ENCODE measurements at regions not wholly inside any gene's neighbourhood (a gene's known extent, or its start where the extent isn't known, plus 50 kb on each side); places are given as distances from the start of the nearest gene placed in this dataset.

- Histone ChIP-seq H2AK5ac (ENCODE audit: insufficient read length, low read length) (no peak overlapping the region), H4K5ac (ENCODE audit: insufficient read length, low read depth, low read length) (no peak overlapping the region), H2BK5ac (ENCODE audit: insufficient read length, low read length) (no peak overlapping the region), H2BK120ac (ENCODE audit: low read depth, low read length, poor library complexity, severe bottlenecking) (no peak overlapping the region), H2BK15ac (ENCODE audit: low read depth, low read length) (no peak overlapping the region), H3K79me2 (ENCODE audit: insufficient read depth, low read length) (no peaks in the 10 kb centered on the region), H3K27me3 (ENCODE audit: insufficient read depth, low read length) (peaks cover 9% of the 10 kb centered on the region; the same call in 1 of the 2 replicates), H4K91ac (ENCODE audit: insufficient read length, low read depth, low read length) (no peak overlapping the region), H2BK20ac (ENCODE audit: low read depth, low read length, poor library complexity, severe bottlenecking) (no peak overlapping the region), H3K27ac (ENCODE audit: insufficient read length, low read depth, low read length) (no peak overlapping the region), H3K4me1 (ENCODE audit: insufficient read depth, low read length) (no peaks in the 10 kb centered on the region), H3K23me2 (ENCODE audit: insufficient read length, low read depth, low read length, poor library complexity, severe bottlenecking) (no peaks in the 10 kb centered on the region), H3K4me2 (ENCODE audit: insufficient read depth, insufficient read length, low read length) (no peak overlapping the region), H2AFZ (ENCODE audit: low read length) (no peak overlapping the region), H3K9ac (ENCODE audit: extremely low read depth, insufficient read length, low read length) (no peak overlapping the region), H3K56ac (ENCODE audit: insufficient read length, low read depth, low read length) (no peak overlapping the region), H2BK12ac (ENCODE audit: insufficient read length, low read depth, low read length) (no peak overlapping the region), H4K8ac (replicated peaks; ENCODE audit: insufficient read length, low read depth, low read length) (no peak overlapping the region), H3K14ac (ENCODE audit: insufficient read depth, low read length) (no peak overlapping the region), H4K20me1 (ENCODE audit: control insufficient read depth, insufficient read depth, insufficient read length) (no peaks in the 10 kb centered on the region), H3K18ac (ENCODE audit: insufficient read length, low read depth, low read length) (no peak overlapping the region), H3T11ph (ENCODE audit: low read length) (no peak overlapping the region), H3K79me1 (ENCODE audit: insufficient read depth, low read depth, low read length, poor library complexity, severe bottlenecking) (no peaks in the 10 kb centered on the region), H3K23ac (ENCODE audit: insufficient read length, low read depth, low read length) (no peak overlapping the region), H3K4ac (ENCODE audit: low read depth, low read length) (no peak overlapping the region), H3K9me3 (ENCODE audit: control insufficient read depth, low read depth, low read length) (no peaks in the 10 kb centered on the region)
- no peak for DNase-seq
- Mint-ChIP-seq H3K27ac (no peak overlapping the region; a peak in 1 of 7 replicates), H3K9me3 (no peaks in the 10 kb centered on the region), H3K4me3 (no peak overlapping the region), H3K4me1 (no peaks in the 10 kb centered on the region), H3K36me3 (ENCODE audit: insufficient read depth in 1 of 3, low read depth in 3 of 3) (no peaks in the 10 kb centered on the region), H3K27me3 (ENCODE audit: low read depth) (peaks cover 100% of the 10 kb centered on the region)
- no peak for TF ChIP-seq CTCF (conservative IDR thresholded peaks at IDR 0.05)
Observed at GRCh38 chr22:22770881-22771280, 116.7 kb upstream of the IGLL5 start.
